ENCODE measurements at regions not wholly inside any gene's neighbourhood (a gene's known extent, or its start where the extent isn't known, plus 50 kb on each side); places are given as distances from the start of the nearest gene placed in this dataset.

GRCh38 chr10:3616880-3617279 is 168.1 kb downstream of the KLF6 start:
- ATAC-seq (ENCODE audit: low read depth) (no peak), DNase-seq (ENCODE audit: low spot score in 2 of 2) (no peak)
- H3K36me3 Mint-ChIP-seq: peaks cover 6% of the 10 kb centered on the region
- H3K9me3 Mint-ChIP-seq: peaks cover 11% of the 10 kb centered on the region
- H3K27me3 Mint-ChIP-seq: peaks cover 1% of the 10 kb centered on the region
- no peak overlapping the region for H3K27ac Mint-ChIP-seq
- no peak overlapping the region for H3K4me3 Mint-ChIP-seq
- no peaks in the 10 kb centered on the region for H3K4me1 Mint-ChIP-seq

GRCh38 chr10:3613318-3613717 is 171.7 kb downstream of the KLF6 start:
- Mint-ChIP-seq H3K36me3 (peaks cover 8% of the 10 kb centered on the region), H3K27ac (no peak overlapping the region), H3K4me1 (no peaks in the 10 kb centered on the region), H3K9me3 (peaks cover 18% of the 10 kb centered on the region), H3K4me3 (no peak overlapping the region), H3K27me3 (peaks cover 2% of the 10 kb centered on the region)
- DNase-seq (ENCODE audit: low spot score in 2 of 2): no peak
- no peak for ATAC-seq (ENCODE audit: low read depth)

- Mint-ChIP-seq H3K36me3 (peaks cover 12% of the 10 kb centered on the region), H3K27me3 (peaks cover 2% of the 10 kb centered on the region), H3K27ac (no peak overlapping the region), H3K9me3 (peaks cover 24% of the 10 kb centered on the region), H3K4me3 (no peak overlapping the region), H3K4me1 (no peaks in the 10 kb centered on the region)
- ATAC-seq (ENCODE audit: low read depth): no peak
- DNase-seq (ENCODE audit: low spot score in 2 of 2): no peak
Measured at GRCh38 chr10:3612183-3613001, 172.6 kb downstream of the KLF6 start.

- H3K27ac Mint-ChIP-seq: no peak overlapping the region
Measured at GRCh38 chr10:3606309-3606708, 178.7 kb downstream of the KLF6 start.

GRCh38 chr10:3605882-3606281 is 179.1 kb downstream of the KLF6 start:
- ATAC-seq (ENCODE audit: low read depth) (no peak), DNase-seq (ENCODE audit: low spot score in 2 of 2) (no peak)
- H3K27me3 Mint-ChIP-seq: peaks cover 6% of the 10 kb centered on the region
- H3K4me1 Mint-ChIP-seq: no peaks in the 10 kb centered on the region
- H3K9me3 Mint-ChIP-seq: peaks cover 20% of the 10 kb centered on the region
- no peak overlapping the region for H3K27ac Mint-ChIP-seq
- H3K36me3 Mint-ChIP-seq: peaks cover 13% of the 10 kb centered on the region
- H3K4me3 Mint-ChIP-seq: no peak overlapping the region

More at GRCh38 chr10:3606309-3606708, 178.7 kb downstream of the KLF6 start:
- no peak for ATAC-seq (ENCODE audit: low read depth)
- H3K9me3 Mint-ChIP-seq: peaks cover 21% of the 10 kb centered on the region
- H3K4me3 Mint-ChIP-seq: no peak overlapping the region
- no peak for DNase-seq (ENCODE audit: low spot score in 2 of 2)
- H3K27me3 Mint-ChIP-seq: peaks cover 6% of the 10 kb centered on the region
- H3K36me3 Mint-ChIP-seq: peaks cover 13% of the 10 kb centered on the region
- H3K4me1 Mint-ChIP-seq: no peaks in the 10 kb centered on the region

GRCh38 chr10:3595736-3596135 is 189.3 kb downstream of the KLF6 start:
- H3K27me3 Mint-ChIP-seq: peaks cover 2% of the 10 kb centered on the region
- no peak for ATAC-seq (ENCODE audit: low read depth)
- no peaks in the 10 kb centered on the region for H3K4me1 Mint-ChIP-seq
- H3K27ac Mint-ChIP-seq: no peak overlapping the region
- H3K9me3 Mint-ChIP-seq: no peaks in the 10 kb centered on the region
- H3K4me3 Mint-ChIP-seq: no peak overlapping the region
- DNase-seq (ENCODE audit: low spot score in 2 of 2): no peak
- H3K36me3 Mint-ChIP-seq: no peaks in the 10 kb centered on the region

- DNase-seq (ENCODE audit: low spot score in 2 of 2) (no peak), ATAC-seq (ENCODE audit: low read depth) (no peak)
- Mint-ChIP-seq H3K4me1 (no peaks in the 10 kb centered on the region), H3K4me3 (no peak overlapping the region), H3K27me3 (peaks cover 4% of the 10 kb centered on the region), H3K36me3 (no peaks in the 10 kb centered on the region), H3K27ac (no peak overlapping the region), H3K9me3 (no peaks in the 10 kb centered on the region)
Measured at GRCh38 chr10:3593611-3594010, 191.4 kb downstream of the KLF6 start.

- Mint-ChIP-seq H3K4me1 (no peaks in the 10 kb centered on the region), H3K9me3 (no peaks in the 10 kb centered on the region), H3K27me3 (peaks cover 5% of the 10 kb centered on the region), H3K27ac (no peak overlapping the region), H3K36me3 (no peaks in the 10 kb centered on the region), H3K4me3 (no peak overlapping the region)
- ATAC-seq (ENCODE audit: low read depth) (no peak), DNase-seq (ENCODE audit: low spot score in 2 of 2) (no peak)
Measured at GRCh38 chr10:3592424-3592823, 192.6 kb downstream of the KLF6 start.

- Mint-ChIP-seq H3K9me3 (no peaks in the 10 kb centered on the region), H3K4me3 (no peak overlapping the region), H3K4me1 (no peaks in the 10 kb centered on the region), H3K36me3 (no peaks in the 10 kb centered on the region), H3K27ac (no peak overlapping the region), H3K27me3 (peaks cover 6% of the 10 kb centered on the region)
- no peak for ATAC-seq (ENCODE audit: low read depth)
- DNase-seq (ENCODE audit: low spot score in 2 of 2): no peak
Measured at GRCh38 chr10:3588816-3589215, 196.2 kb downstream of the KLF6 start.

GRCh38 chr10:3588346-3588745 is 196.7 kb downstream of the KLF6 start:
- DNase-seq (ENCODE audit: low spot score in 2 of 2) (no peak), ATAC-seq (ENCODE audit: low read depth) (no peak)
- Mint-ChIP-seq H3K4me1 (no peaks in the 10 kb centered on the region), H3K4me3 (no peak overlapping the region), H3K36me3 (no peaks in the 10 kb centered on the region), H3K27me3 (peaks cover 6% of the 10 kb centered on the region), H3K27ac (no peak overlapping the region), H3K9me3 (no peaks in the 10 kb centered on the region)

- H3K4me1 Mint-ChIP-seq: no peaks in the 10 kb centered on the region
- no peak overlapping the region for H3K4me3 Mint-ChIP-seq
- no peaks in the 10 kb centered on the region for H3K36me3 Mint-ChIP-seq
- DNase-seq (ENCODE audit: low spot score in 2 of 2) (no peak), ATAC-seq (ENCODE audit: low read depth) (no peak)
- H3K27me3 Mint-ChIP-seq: peaks cover 9% of the 10 kb centered on the region
- H3K27ac Mint-ChIP-seq: no peak overlapping the region
- no peaks in the 10 kb centered on the region for H3K9me3 Mint-ChIP-seq
Measured at GRCh38 chr10:3584926-3585784, 199.9 kb downstream of the KLF6 start.

- Mint-ChIP-seq H3K27me3 (peaks cover 6% of the 10 kb centered on the region), H3K4me3 (no peak overlapping the region), H3K4me1 (peaks cover 4% of the 10 kb centered on the region)
Measured at GRCh38 chr10:3580565-3580964, 204.4 kb downstream of the KLF6 start.

GRCh38 chr10:3579845-3580244 is 205.2 kb downstream of the KLF6 start:
- Mint-ChIP-seq H3K9me3 (no peaks in the 10 kb centered on the region), H3K4me1 (peaks cover 4% of the 10 kb centered on the region), H3K27me3 (peaks cover 4% of the 10 kb centered on the region), H3K36me3 (no peaks in the 10 kb centered on the region), H3K4me3 (no peak overlapping the region), H3K27ac (no peak overlapping the region)
- DNase-seq (ENCODE audit: low spot score in 2 of 2): no peak
- ATAC-seq (ENCODE audit: low read depth): no peak

More at GRCh38 chr10:3580565-3580964, 204.4 kb downstream of the KLF6 start:
- Mint-ChIP-seq H3K27ac (no peak overlapping the region), H3K36me3 (no peaks in the 10 kb centered on the region), H3K9me3 (no peaks in the 10 kb centered on the region)
- ATAC-seq (ENCODE audit: low read depth) (no peak), DNase-seq (ENCODE audit: low spot score in 2 of 2) (no peak)

GRCh38 chr10:3578682-3579081 is 206.3 kb downstream of the KLF6 start:
- Mint-ChIP-seq H3K9me3 (no peaks in the 10 kb centered on the region), H3K4me3 (no peak overlapping the region), H3K27me3 (peaks cover 4% of the 10 kb centered on the region), H3K27ac (no peak overlapping the region), H3K4me1 (peaks cover 4% of the 10 kb centered on the region), H3K36me3 (no peaks in the 10 kb centered on the region)
- DNase-seq (ENCODE audit: low spot score in 2 of 2): no peak
- no peak for ATAC-seq (ENCODE audit: low read depth)

Data from memory B cell (primary cell).